Thymus (tissue), 11 donors: ENCODE measurements at regions not wholly inside any gene's neighbourhood (a gene's known extent, or its start where the extent isn't known, plus 50 kb on each side); places are given as distances from the start of the nearest gene placed in this dataset.

ENCODE experiments used
- DNase-seq, 9 donors: peaks; one replicate each; pipeline ENCODE4 v3.0.0-alpha.2; 2013; ENCODE audit warnings: low spot score in 9 of 9, low read depth in 6 of 9, missing footprints in 1 of 9
- H3K27ac ChIP-seq, 2 donors: one replicate each; pipeline ENCODE4 v1.5.1; 2013; ENCODE audit warnings: control low read depth in 1 of 2, low read depth in 1 of 2, low read length in 1 of 2, mild to moderate bottlenecking in 1 of 2, moderate library complexity in 1 of 2
- H3K27me3 ChIP-seq, 2 donors: one replicate each; pipeline ENCODE4 v1.5.1; 2013; ENCODE audit warnings: low read length in 1 of 2; ENCODE audit not compliant: control insufficient read depth in 2 of 2, insufficient read depth in 1 of 2
- H3K36me3 ChIP-seq, 2 donors: one replicate each; pipeline ENCODE4 v1.5.1; 2013; ENCODE audit warnings: low read length in 1 of 2, mild to moderate bottlenecking in 1 of 2, moderate library complexity in 1 of 2; ENCODE audit not compliant: control insufficient read depth in 2 of 2, insufficient read depth in 2 of 2
- H3K4me1 ChIP-seq, 2 donors: one replicate each; pipeline ENCODE4 v1.5.1; 2013; ENCODE audit warnings: low read length in 2 of 2; ENCODE audit not compliant: control insufficient read depth in 2 of 2, insufficient read depth in 2 of 2
- H3K4me3 ChIP-seq, 2 donors: one replicate each; pipeline ENCODE4 v1.5.1; 2013; ENCODE audit warnings: low read length in 2 of 2, control low read depth in 1 of 2, mild to moderate bottlenecking in 1 of 2
- H3K9me3 ChIP-seq, 2 donors: one replicate each; pipeline ENCODE4 v1.5.1; 2013; ENCODE audit warnings: low read length in 1 of 2, mild to moderate bottlenecking in 1 of 2; ENCODE audit not compliant: control insufficient read depth in 2 of 2, insufficient read depth in 1 of 2
- WGBS: extraction: QIAGEN DNeasy Blood & Tissue Kit; methylation state at CpG from one replicate; pipeline ENCODE4 v1.1.7; 2013; 5-methylcytosine and 5-hydroxymethylcytosine counted together
- donor health status: healthy.

DNA sequence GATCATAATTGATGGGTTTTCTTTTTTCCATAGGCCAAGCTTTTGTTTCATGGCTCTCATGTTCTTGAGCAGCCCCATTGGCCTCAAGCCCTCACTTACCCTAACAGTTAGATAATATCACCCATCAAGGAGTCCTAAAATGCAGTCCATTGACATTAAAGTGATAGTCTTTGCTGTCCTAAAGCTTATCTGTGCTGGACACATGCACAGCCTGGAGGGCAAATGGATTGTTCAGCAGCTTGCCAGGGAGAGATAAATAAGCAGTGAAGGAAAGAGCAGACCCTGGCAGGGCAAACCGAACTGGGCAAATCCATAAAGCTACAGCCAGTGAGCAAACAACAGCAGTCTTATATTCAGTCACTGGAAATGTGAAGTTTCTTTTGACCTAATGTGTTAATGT lies 199.6 kb upstream of the MID1 start:
- H3K27ac ChIP-seq = no peak overlapping the region
- 77% methylated on average over 1 of the region's 1 CpG for WGBS
- no peaks in the 10 kb centered on the region for H3K9me3 ChIP-seq
- no peaks in the 10 kb centered on the region for H3K4me1 ChIP-seq
- no peak overlapping the region for H3K4me3 ChIP-seq
- no peak for DNase-seq
- no peaks in the 10 kb centered on the region for H3K27me3 ChIP-seq
- no peaks in the 10 kb centered on the region for H3K36me3 ChIP-seq

DNA sequence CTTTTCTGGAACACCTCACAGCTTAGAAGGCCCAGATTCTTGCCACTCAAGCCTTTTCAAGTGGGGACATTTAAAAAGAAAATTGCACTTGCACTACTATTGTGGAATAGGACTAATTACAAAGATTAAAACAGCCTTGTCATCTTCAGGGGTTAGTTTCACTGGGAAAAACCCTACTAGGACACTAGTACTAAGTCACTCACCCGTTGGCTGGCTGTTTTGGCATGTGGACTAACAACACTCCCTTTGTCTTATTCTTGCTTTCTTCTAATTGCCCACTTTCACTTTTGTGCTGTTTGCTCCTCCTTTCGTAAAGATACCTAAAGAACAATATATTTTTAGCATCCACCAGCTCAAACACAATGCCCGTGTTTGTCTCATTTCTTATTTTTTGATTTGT lies 200.9 kb upstream of the MID1 start:
- no peak overlapping the region for H3K27ac ChIP-seq
- 85% methylated on average over 3 of the region's 3 CpGs for WGBS

DNA sequence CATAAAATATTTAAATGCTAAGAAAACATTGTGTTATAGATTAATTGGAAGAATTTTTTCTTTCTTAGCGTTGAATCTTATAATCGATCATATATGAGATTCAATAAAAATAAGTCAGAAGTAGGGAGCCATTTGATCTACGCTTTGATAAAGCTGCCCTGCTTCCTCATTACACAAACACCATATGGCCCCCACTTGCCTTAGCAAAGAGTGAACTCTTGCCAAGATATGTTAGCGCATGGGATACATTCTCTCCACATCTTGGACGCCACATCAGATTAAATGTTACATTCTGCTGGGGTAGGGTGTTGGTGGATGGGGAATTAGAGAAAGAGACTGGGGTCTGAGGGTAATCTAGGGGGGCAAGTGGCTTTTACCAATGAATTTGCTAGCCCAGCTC lies 207.7 kb upstream of the MID1 start:
- Histone ChIP-seq H3K27me3 (no peaks in the 10 kb centered on the region), H3K27ac (no peak overlapping the region), H3K9me3 (no peaks in the 10 kb centered on the region), H3K4me1 (no peaks in the 10 kb centered on the region), H3K4me3 (no peak overlapping the region), H3K36me3 (no peaks in the 10 kb centered on the region)
- DNase-seq = no peak
- WGBS = 97% methylated on average over 5 of the region's 5 CpGs

More for the DNA sequence above, 200.9 kb upstream of the MID1 start:
- no peak for DNase-seq
- Histone ChIP-seq H3K4me1 (no peaks in the 10 kb centered on the region), H3K27me3 (no peaks in the 10 kb centered on the region), H3K4me3 (no peak overlapping the region), H3K9me3 (no peaks in the 10 kb centered on the region), H3K36me3 (no peaks in the 10 kb centered on the region)

DNA sequence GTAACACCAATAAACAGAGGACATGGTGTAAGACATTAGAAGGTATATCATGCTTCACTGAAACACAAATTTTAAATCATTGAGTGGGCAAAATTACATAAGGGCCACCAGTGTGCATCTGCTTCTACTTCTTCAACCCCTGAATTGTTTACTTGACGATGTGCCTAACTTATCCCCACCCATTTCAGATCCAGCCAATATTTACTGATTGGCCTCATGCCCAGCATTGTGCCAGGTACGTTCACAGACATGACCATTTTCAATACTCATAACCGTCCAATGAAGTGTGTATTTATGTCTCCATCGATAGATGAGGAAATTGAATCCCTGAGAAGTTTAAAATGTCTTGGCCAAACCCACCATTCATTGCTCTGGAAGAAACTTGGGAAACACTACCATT lies 208.3 kb upstream of the MID1 start:
- Histone ChIP-seq H3K4me3 (no peak overlapping the region), H3K36me3 (no peaks in the 10 kb centered on the region), H3K27ac (no peak overlapping the region), H3K9me3 (no peaks in the 10 kb centered on the region), H3K27me3 (no peaks in the 10 kb centered on the region), H3K4me1 (no peaks in the 10 kb centered on the region)
- WGBS = 98% methylated on average over 4 of the region's 4 CpGs
- no peak for DNase-seq

DNA sequence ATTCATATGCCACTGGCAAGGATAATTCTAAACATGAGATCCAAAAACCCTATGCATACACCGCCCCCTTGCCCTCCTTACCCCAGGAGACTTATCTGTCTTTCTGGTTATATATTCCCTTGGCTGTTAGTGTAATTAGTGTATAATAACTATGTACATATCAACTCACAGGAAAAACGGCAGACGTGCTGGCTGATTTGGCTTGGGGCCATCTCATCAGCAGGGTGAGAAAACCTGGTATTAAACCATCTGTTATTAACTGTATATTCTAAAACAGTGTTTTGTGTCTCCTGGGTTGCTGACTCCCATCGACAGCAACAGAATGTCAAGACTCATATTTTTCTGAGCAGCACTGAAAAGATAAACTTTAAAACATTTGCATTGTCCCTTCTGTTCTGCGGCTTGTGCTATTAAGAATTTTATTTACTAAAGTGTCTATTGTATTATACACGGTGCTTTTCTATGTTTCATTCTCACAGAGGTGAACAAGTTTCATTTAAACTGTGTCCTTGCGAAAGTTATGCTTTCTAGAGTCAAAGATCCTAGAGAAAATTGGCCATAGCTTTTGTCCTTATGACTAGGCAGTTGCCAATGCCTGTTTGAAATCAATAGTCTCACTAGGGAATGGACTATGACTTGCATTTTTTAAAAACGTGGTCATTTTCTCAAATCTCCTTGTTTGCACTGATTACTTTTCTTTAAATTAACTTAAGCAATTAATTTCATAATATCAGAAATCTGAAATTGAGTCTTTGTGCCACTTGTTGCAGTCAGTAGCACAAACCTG lies 211.5 kb upstream of the MID1 start:
- Histone ChIP-seq H3K4me1 (no peaks in the 10 kb centered on the region), H3K27me3 (no peaks in the 10 kb centered on the region), H3K36me3 (no peaks in the 10 kb centered on the region), H3K27ac (no peak overlapping the region), H3K4me3 (no peak overlapping the region), H3K9me3 (no peaks in the 10 kb centered on the region)
- 91% methylated on average over 8 of the region's 8 CpGs for WGBS
- no peak for DNase-seq

DNA sequence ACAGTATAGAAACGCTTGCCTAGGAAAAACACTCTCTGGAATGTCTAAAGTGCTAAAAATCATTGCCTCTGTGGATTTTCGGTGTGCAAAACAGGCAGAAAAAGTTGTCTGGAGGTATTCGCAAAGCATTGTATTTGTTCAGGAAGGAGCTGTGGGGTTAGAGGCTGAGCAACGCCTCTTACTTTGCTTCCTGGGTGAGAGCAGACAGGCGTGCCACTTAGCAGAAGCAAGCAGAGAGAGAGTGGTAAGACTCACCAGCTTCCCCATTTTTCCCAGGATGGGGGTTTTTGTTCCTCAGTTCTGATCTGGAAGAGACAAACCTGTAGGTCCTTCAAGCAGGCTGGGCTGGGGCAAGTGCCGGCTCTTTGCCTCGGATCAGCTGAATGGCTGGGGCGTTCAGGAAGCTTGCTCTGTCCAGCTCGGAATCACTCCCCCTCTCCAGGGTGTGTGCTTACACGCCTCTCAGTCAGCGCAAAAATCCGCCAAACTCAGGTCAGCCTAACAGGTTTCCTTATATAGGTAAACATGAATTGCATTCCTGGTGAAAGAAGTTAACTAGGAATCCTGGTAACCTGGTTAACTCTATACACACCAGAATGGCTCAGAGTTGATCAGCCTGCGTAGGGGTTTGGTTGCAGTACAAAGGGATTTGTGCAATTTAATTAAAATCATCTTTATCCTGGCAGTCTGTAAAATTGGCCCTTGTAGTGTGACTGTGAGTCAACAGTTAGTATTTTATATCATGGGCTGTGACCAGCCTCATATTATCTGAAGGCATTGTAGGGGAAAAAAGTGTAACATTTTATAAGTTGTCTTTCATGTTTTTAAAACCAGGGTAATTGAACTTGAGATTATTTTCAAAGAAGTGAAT lies 213.1 kb upstream of the MID1 start:
- H3K9me3 ChIP-seq = no peaks in the 10 kb centered on the region
- H3K4me1 ChIP-seq = no peaks in the 10 kb centered on the region
- H3K36me3 ChIP-seq = no peaks in the 10 kb centered on the region
- 62% methylated on average over 13 of the region's 13 CpGs for WGBS
- no peaks in the 10 kb centered on the region for H3K27me3 ChIP-seq
- DNase-seq = peak in 1 of 9 donors; percentile 3
- H3K27ac ChIP-seq = no peak overlapping the region
- no peak overlapping the region for H3K4me3 ChIP-seq

DNA sequence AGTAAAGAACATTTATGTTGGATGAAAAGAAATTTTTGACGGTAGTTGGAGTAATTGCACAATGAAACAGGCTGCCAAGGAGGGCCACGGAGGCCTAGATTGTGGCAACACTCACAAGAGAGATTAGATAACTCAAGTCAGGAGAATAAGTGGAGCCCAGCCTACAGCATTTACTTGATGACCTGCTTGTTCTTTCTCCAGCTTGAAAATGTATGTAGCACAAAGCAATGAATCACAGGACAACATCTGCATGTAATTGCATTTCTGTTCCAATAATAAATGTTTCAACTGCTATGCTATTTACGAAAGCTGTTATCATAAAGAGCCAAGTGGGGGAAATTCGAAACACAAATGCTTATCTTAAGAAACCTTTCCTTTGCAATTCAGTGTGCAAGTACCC lies 221.2 kb upstream of the MID1 start:
- H3K36me3 ChIP-seq = no peaks in the 10 kb centered on the region
- H3K4me1 ChIP-seq = no peaks in the 10 kb centered on the region
- H3K27me3 ChIP-seq = no peaks in the 10 kb centered on the region
- H3K4me3 ChIP-seq = no peak overlapping the region
- WGBS = 91% methylated on average over 4 of the region's 4 CpGs
- H3K9me3 ChIP-seq = no peaks in the 10 kb centered on the region
- no peak for DNase-seq
- no peak overlapping the region for H3K27ac ChIP-seq

DNA sequence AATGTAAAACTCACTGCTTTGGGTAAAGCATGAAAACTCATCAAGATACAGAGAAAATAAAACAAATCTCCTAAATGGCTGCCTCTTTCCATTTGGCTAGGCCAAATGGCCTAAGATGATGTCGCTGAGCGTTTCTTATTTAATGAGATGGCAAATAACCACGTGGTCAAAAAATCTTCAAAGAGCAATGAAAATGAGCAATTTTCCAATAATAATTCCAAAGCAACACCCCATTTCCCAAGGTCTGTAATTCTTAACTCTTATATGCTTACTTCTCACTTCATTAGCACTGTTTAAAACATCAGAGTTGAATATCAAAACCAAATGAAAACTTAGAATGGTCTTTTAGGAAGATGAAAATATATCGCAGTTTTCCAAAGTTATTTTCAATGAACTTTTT lies 222.3 kb upstream of the MID1 start:
- Histone ChIP-seq H3K4me3 (no peak overlapping the region), H3K9me3 (no peaks in the 10 kb centered on the region), H3K4me1 (no peaks in the 10 kb centered on the region), H3K36me3 (no peaks in the 10 kb centered on the region), H3K27me3 (no peaks in the 10 kb centered on the region), H3K27ac (no peak overlapping the region)
- DNase-seq = no peak
- WGBS = 86% methylated on average over 4 of the region's 4 CpGs

DNA sequence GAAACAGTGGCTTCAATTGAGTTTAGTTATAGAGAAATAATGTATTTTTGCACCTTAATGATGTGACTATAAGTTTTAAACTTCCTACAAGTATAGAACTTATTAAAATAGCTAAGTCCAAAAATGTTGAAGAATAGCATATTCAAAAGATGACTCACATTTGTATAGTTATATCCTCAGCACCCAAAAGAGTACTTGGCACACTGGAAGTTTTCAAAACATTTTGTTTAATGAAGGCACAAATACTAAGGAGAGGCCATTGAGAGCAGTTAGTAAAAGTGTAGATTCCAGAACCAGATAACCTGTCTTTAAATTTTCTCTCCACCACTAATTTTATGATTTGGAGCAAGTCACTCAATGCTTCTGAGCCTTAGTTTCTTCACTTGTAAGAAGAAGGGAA lies 226.9 kb upstream of the MID1 start:
- no peaks in the 10 kb centered on the region for H3K9me3 ChIP-seq
- no peaks in the 10 kb centered on the region for H3K36me3 ChIP-seq
- H3K27ac ChIP-seq = no peak overlapping the region
- no peak overlapping the region for H3K4me3 ChIP-seq
- no peak for DNase-seq
- no peaks in the 10 kb centered on the region for H3K27me3 ChIP-seq
- H3K4me1 ChIP-seq = no peaks in the 10 kb centered on the region
